WTC11 (cell line): ENCODE measurements at regions not wholly inside any gene's neighbourhood (a gene's known extent, or its start where the extent isn't known, plus 50 kb on each side); places are given as distances from the start of the nearest gene placed in this dataset.

ENCODE experiments used
- ATAC-seq: fragments of 200-7000 bp; cut with Tn5 transposase; 2 replicates; pipeline ENCODE4 v1.10.0; 2021; ENCODE audit warnings: mild to moderate bottlenecking, moderate library complexity
- CTCF ChIA-PET: fragments of 300-600 bp; sonication (Branson Sonifier 250); formaldehyde crosslinking; loops from one replicate; lab custom pipeline; 2021; ENCODE audit warnings: antibody characterized with exemption; lab: Charles Lee
- POLR2A ChIA-PET: fragments of 350-600 bp; sonication (Branson Sonifier 250); formaldehyde crosslinking; loops from one replicate; lab custom pipeline; 2021; ENCODE audit warnings: antibody characterized with exemption; lab: Charles Lee
- DNase-seq: peaks from one replicate; pipeline ENCODE4 v3.0.0; 2021; ENCODE audit warnings: low spot score
- H3K27ac Mint-ChIP-seq: 2 replicates; pipeline ENCODE4 v1.8.0; 2021; ENCODE audit warnings: mixed read lengths
- H3K27me3 Mint-ChIP-seq: 2 replicates; pipeline ENCODE4 v1.8.0; 2021; ENCODE audit warnings: low read depth, mild to moderate bottlenecking, moderate library complexity, mixed read lengths
- H3K36me3 Mint-ChIP-seq: 2 replicates; pipeline ENCODE4 v1.8.0; 2021; ENCODE audit warnings: mixed read lengths
- H3K4me1 Mint-ChIP-seq: 2 replicates; pipeline ENCODE4 v1.8.0; 2022; ENCODE audit warnings: mixed read lengths
- H3K4me3 Mint-ChIP-seq: 2 replicates; pipeline ENCODE4 v1.8.0; 2021; ENCODE audit warnings: mild to moderate bottlenecking, moderate library complexity, mixed read lengths
- H3K9me3 Mint-ChIP-seq: 2 replicates; pipeline ENCODE4 v1.8.0; 2021; ENCODE audit warnings: mixed read lengths
- ATF3 ChIP-seq: sonication (generic); formaldehyde crosslinking; conservative IDR thresholded peaks from 2 replicates; pipeline ENCODE4 v1.8.1; 2022; ENCODE audit warnings: mild to moderate bottlenecking, missing genetic modification reagents
- ELF4 ChIP-seq: sonication (generic); formaldehyde crosslinking; IDR thresholded peaks from 2 replicates; pipeline ENCODE4 v1.8.1; 2022; ENCODE audit warnings: low read depth, mild to moderate bottlenecking, moderate library complexity, missing genetic modification reagents
- FOXJ3 ChIP-seq: sonication (generic); formaldehyde crosslinking; IDR thresholded peaks from 2 replicates; pipeline ENCODE4 v1.9.0; 2021; ENCODE audit warnings: missing genetic modification reagents, mild to moderate bottlenecking, borderline replicate concordance
- GABPB1 ChIP-seq: sonication (generic); formaldehyde crosslinking; IDR thresholded peaks from 2 replicates; pipeline ENCODE4 v1.8.1; 2023; ENCODE audit warnings: mild to moderate bottlenecking, missing genetic modification reagents
- GRHL2 ChIP-seq: fragments of 250-450 bp; sonication (Bioruptor Pico); IDR thresholded peaks from 2 replicates; pipeline ENCODE4 v1.8.0; 2022; ENCODE audit warnings: mild to moderate bottlenecking, moderate library complexity; ENCODE audit not compliant: insufficient replicate concordance, severe bottlenecking
- JAZF1 ChIP-seq: fragments of 250-450 bp; sonication (Bioruptor Pico); IDR thresholded peaks from 2 replicates; pipeline ENCODE4 v1.9.0; 2021; ENCODE audit warnings: moderate library complexity, mild to moderate bottlenecking, inconsistent platforms
- NFE2L1 ChIP-seq: sonication (generic); formaldehyde crosslinking; IDR thresholded peaks from 2 replicates; pipeline ENCODE4 v1.8.1; 2023; ENCODE audit warnings: missing genetic modification reagents
- SMAD3 ChIP-seq: sonication (generic); formaldehyde crosslinking; IDR thresholded peaks from 2 replicates; pipeline ENCODE4 v1.8.0; 2022; ENCODE audit warnings: missing genetic modification reagents, mild to moderate bottlenecking, borderline replicate concordance
- SP1 ChIP-seq: sonication (generic); formaldehyde crosslinking; conservative IDR thresholded peaks from 2 replicates; pipeline ENCODE4 v1.8.1; 2022; ENCODE audit warnings: missing genetic modification reagents
- ZNF317 ChIP-seq: sonication (generic); formaldehyde crosslinking; IDR thresholded peaks from 2 replicates; pipeline ENCODE4 v1.8.1; 2023; ENCODE audit warnings: low read depth, mild to moderate bottlenecking, moderate library complexity, missing genetic modification reagents, borderline replicate concordance
- TF ChIP-seq, protein P1 (sequence below): sonication (generic); formaldehyde crosslinking; conservative IDR thresholded peaks from 2 replicates; pipeline ENCODE4 v1.8.1; 2023; ENCODE audit warnings: mild to moderate bottlenecking, low read depth, missing genetic modification reagents, moderate library complexity
- TF ChIP-seq, protein P2 (sequence below): sonication (generic); formaldehyde crosslinking; IDR thresholded peaks from 2 replicates; pipeline ENCODE4 v1.8.1; 2022; ENCODE audit warnings: mild to moderate bottlenecking, missing genetic modification reagents, moderate library complexity, borderline replicate concordance
- TF ChIP-seq, protein P3 (sequence below): fragments of 200-600 bp; IDR thresholded peaks from 2 replicates; pipeline ENCODE4 v1.8.0; 2022; ENCODE audit warnings: antibody characterized with exemption

DNA sequence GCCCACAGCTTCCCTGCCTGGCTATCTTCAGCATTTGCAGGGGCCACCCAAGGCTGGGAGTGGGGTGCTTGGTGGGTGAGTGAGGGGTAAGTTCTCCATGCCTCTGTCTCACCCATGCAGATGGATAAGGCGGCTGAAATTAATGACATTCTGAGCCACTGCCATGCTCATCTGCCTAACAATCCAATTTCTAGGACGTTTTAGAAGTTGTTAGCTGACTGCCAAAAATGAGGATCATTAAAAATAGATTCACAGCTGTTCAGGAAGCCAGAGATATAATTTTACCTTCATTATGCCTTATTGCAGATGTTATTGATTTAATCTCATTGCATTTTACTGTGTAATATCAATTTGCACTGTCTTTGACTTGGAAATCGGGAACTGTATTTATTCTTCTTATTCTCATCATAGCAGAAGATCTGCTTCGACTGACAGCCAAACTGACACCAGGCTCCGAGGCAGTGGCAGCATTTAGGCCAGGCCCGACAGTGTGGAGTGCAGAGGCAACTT lies 334.4 kb upstream of the NPVF start (continued):
- TF ChIP-seq, protein P1, sequence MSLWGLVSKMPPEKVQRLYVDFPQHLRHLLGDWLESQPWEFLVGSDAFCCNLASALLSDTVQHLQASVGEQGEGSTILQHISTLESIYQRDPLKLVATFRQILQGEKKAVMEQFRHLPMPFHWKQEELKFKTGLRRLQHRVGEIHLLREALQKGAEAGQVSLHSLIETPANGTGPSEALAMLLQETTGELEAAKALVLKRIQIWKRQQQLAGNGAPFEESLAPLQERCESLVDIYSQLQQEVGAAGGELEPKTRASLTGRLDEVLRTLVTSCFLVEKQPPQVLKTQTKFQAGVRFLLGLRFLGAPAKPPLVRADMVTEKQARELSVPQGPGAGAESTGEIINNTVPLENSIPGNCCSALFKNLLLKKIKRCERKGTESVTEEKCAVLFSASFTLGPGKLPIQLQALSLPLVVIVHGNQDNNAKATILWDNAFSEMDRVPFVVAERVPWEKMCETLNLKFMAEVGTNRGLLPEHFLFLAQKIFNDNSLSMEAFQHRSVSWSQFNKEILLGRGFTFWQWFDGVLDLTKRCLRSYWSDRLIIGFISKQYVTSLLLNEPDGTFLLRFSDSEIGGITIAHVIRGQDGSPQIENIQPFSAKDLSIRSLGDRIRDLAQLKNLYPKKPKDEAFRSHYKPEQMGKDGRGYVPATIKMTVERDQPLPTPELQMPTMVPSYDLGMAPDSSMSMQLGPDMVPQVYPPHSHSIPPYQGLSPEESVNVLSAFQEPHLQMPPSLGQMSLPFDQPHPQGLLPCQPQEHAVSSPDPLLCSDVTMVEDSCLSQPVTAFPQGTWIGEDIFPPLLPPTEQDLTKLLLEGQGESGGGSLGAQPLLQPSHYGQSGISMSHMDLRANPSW (CRISPR knock-in tag) = no peak
- TF ChIP-seq NFE2L1 (CRISPR knock-in tag) (no peak), GABPB1 (CRISPR knock-in tag) (no peak), FOXJ3 (CRISPR knock-in tag) (no peak), ELF4 (CRISPR knock-in tag) (no peak), GRHL2 (CRISPR knock-in tag) (no peak)

- H3K27ac Mint-ChIP-seq = no peak overlapping the region
- ATAC-seq (no peak), DNase-seq (no peak)
- H3K4me3 Mint-ChIP-seq = no peak overlapping the region
- TF ChIP-seq SMAD3 (CRISPR knock-in tag) = no peak
- no peak for TF ChIP-seq GRHL2 (CRISPR knock-in tag)
- TF ChIP-seq, protein P2, sequence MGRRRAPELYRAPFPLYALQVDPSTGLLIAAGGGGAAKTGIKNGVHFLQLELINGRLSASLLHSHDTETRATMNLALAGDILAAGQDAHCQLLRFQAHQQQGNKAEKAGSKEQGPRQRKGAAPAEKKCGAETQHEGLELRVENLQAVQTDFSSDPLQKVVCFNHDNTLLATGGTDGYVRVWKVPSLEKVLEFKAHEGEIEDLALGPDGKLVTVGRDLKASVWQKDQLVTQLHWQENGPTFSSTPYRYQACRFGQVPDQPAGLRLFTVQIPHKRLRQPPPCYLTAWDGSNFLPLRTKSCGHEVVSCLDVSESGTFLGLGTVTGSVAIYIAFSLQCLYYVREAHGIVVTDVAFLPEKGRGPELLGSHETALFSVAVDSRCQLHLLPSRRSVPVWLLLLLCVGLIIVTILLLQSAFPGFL (CRISPR knock-in tag) = no peak
- TF ChIP-seq ZNF317 (CRISPR knock-in tag) = no peak
- TF ChIP-seq ATF3 = no peak
- TF ChIP-seq JAZF1 (CRISPR knock-in tag) = no peak
- no peak for TF ChIP-seq SP1 (CRISPR knock-in tag)
- TF ChIP-seq, all 79 proteins: peak for 0
- POLR2A ChIA-PET = no interaction called here
- Mint-ChIP-seq H3K36me3 (no peaks in the 10 kb centered on the region), H3K4me1 (peaks cover 3% of the 10 kb centered on the region; the same call in 1 of the 2 replicates), H3K27me3 (no peaks in the 10 kb centered on the region; the same call in 1 of the 2 replicates), H3K9me3 (no peaks in the 10 kb centered on the region)
- CTCF ChIA-PET = interaction anchor here (0.7 to 6.8 kb wide), 25 partner anchors 9 to 385 kb away, joined by 3 to 74 read pairs (median 4); a partner anchor contains a TSS
Measured at GRCh38 chr7:25565002-25565401, 336.7 kb upstream of the NPVF start.

DNA sequence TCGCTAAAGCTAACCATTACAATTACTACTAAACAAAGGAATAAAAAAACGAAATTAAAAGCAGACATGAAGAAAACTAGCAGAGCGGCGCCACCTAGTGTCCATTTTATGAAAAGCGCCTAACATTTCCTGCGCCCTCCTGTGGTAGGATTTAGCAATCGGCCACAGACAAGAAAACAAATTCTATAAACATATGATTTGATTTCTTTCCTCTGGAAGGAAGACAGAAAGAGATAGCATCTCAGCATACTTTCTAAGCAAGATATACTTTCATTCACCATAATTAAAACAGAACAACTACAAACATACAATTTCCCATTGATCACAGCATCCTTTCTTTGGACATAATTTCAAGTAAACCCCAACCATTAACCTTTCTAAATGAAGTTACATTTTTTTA lies 337.7 kb upstream of the NPVF start:
- ATAC-seq = no peak
- TF ChIP-seq, protein P1 (CRISPR knock-in tag) = no peak
- TF ChIP-seq, protein P3, sequence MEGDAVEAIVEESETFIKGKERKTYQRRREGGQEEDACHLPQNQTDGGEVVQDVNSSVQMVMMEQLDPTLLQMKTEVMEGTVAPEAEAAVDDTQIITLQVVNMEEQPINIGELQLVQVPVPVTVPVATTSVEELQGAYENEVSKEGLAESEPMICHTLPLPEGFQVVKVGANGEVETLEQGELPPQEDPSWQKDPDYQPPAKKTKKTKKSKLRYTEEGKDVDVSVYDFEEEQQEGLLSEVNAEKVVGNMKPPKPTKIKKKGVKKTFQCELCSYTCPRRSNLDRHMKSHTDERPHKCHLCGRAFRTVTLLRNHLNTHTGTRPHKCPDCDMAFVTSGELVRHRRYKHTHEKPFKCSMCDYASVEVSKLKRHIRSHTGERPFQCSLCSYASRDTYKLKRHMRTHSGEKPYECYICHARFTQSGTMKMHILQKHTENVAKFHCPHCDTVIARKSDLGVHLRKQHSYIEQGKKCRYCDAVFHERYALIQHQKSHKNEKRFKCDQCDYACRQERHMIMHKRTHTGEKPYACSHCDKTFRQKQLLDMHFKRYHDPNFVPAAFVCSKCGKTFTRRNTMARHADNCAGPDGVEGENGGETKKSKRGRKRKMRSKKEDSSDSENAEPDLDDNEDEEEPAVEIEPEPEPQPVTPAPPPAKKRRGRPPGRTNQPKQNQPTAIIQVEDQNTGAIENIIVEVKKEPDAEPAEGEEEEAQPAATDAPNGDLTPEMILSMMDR = peak; percentile 100
- ChIA-PET POLR2A (no interaction called here), CTCF (interaction anchor here (0.6 to 6.8 kb wide), 27 partner anchors 8 to 350 kb away, joined by 3 to 74 read pairs (median 3); no protein-coding TSS in a partner anchor)
- no peak overlapping the region for H3K27ac Mint-ChIP-seq
- no peaks in the 10 kb centered on the region for H3K9me3 Mint-ChIP-seq
- H3K4me3 Mint-ChIP-seq = no peak overlapping the region
- H3K27me3 Mint-ChIP-seq = no peaks in the 10 kb centered on the region; the same call in 1 of the 2 replicates
- no peaks in the 10 kb centered on the region for H3K36me3 Mint-ChIP-seq
- DNase-seq = peak; percentile 49
- peaks cover 3% of the 10 kb centered on the region; the same call in 1 of the 2 replicates for H3K4me1 Mint-ChIP-seq
